ENCODE measurements at regions not wholly inside any gene's neighbourhood (a gene's known extent, or its start where the extent isn't known, plus 50 kb on each side); places are given as distances from the start of the nearest gene placed in this dataset.

- no peak for DNase-seq (ENCODE audit: low read depth)
- TF ChIP-seq, protein P1, sequence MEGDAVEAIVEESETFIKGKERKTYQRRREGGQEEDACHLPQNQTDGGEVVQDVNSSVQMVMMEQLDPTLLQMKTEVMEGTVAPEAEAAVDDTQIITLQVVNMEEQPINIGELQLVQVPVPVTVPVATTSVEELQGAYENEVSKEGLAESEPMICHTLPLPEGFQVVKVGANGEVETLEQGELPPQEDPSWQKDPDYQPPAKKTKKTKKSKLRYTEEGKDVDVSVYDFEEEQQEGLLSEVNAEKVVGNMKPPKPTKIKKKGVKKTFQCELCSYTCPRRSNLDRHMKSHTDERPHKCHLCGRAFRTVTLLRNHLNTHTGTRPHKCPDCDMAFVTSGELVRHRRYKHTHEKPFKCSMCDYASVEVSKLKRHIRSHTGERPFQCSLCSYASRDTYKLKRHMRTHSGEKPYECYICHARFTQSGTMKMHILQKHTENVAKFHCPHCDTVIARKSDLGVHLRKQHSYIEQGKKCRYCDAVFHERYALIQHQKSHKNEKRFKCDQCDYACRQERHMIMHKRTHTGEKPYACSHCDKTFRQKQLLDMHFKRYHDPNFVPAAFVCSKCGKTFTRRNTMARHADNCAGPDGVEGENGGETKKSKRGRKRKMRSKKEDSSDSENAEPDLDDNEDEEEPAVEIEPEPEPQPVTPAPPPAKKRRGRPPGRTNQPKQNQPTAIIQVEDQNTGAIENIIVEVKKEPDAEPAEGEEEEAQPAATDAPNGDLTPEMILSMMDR (IDR thresholded peaks at IDR 0.05; ENCODE audit: control insufficient read depth, insufficient read depth, low read depth, low read length, missing control alignments) = peak; percentile 29
Measured at GRCh38 chr15:96462768-96463750, 132.6 kb downstream of the NR2F2 start.

GRCh38 chr15:96466389-96466947, 136.0 kb downstream of the NR2F2 start:
- no peak overlapping the region for H3K4me3 ChIP-seq (ENCODE audit: control insufficient read depth, low read depth, low read length)
- DNase-seq (ENCODE audit: low read depth) = no peak
- TF ChIP-seq, protein P1 (IDR thresholded peaks at IDR 0.05; ENCODE audit: control insufficient read depth, insufficient read depth, low read depth, low read length, missing control alignments) = no peak

More at GRCh38 chr15:96462768-96463750, 132.6 kb downstream of the NR2F2 start:
- H3K4me3 ChIP-seq (ENCODE audit: control insufficient read depth, low read depth, low read length) = no peak overlapping the region

DNA sequence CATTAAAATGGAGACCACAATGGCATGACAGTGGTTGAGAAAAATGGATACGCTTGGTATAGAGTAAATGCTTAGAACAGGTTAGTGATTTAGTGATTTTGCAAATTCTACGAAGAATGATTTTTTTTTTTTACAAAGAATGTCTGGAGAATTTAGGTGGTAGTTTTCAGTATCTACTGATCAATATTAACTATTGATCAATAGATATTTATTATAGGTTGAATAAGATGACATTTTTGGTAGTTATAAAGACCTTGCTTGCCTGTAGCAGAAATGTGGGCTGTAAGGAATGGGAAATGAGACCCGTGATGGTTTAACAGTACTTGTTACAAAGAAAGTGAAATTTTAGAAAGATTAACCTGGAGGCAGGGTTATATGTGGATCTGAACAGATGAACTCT, 137.5 kb downstream of the NR2F2 start:
- no peak for DNase-seq (ENCODE audit: low read depth)
- TF ChIP-seq, protein P1 (IDR thresholded peaks at IDR 0.05; ENCODE audit: control insufficient read depth, insufficient read depth, low read depth, low read length, missing control alignments) = no peak
- H3K4me3 ChIP-seq (ENCODE audit: control insufficient read depth, low read depth, low read length) = no peak overlapping the region

DNA sequence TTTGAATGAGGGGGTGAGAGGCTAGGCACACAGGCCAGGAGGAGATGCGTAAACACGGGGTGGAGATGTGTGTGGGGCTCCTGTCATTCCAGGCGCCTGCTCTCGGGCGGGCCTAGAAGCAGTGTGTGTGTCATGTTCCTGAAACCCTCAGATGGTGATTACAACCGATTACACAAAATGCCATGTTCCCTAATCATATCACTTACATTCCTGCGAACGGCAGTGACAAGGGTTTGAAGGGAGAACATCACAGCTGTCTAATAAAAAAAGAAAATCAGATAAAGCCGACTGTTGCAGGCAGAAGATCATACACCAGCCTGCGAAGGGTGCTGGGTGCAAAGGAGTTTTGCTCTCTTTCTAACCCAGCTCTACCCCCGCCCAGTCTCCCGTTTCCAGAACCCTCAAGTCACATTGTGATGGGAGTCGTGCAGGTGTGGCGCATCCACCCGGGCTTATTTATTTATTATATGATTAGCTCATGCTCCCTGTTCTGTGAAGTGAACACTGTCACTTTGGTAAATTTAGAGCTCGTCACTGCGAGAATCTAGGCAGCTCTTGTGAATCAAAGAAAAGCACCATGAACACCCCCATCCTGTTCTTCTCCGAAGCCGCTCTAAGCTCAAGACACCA, 140.3 kb downstream of the NR2F2 start:
- no peak overlapping the region for H3K4me3 ChIP-seq (ENCODE audit: control insufficient read depth, low read depth, low read length)
- no peak for DNase-seq (ENCODE audit: low read depth)
- TF ChIP-seq, protein P1 (IDR thresholded peaks at IDR 0.05; ENCODE audit: control insufficient read depth, insufficient read depth, low read depth, low read length, missing control alignments) = no peak

DNA sequence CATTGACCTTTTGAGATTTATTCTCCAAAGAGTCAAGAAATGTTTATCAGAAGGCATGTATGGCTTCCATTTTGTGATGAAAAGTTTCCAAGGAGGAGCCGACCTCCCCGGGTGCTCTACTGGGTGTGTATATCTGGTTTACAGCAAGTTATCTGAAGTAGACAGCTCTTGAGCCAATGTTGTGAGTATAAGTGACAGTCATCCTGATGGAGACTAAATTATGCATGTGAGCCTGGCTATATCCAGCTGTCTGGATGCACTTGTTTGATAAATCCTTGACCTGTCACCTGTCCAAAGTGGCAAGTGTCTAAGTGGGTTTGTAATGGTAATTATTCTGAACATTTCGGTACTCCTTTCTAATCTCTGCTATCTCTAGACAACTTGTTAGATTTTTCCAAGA, 142.2 kb downstream of the NR2F2 start:
- H3K4me3 ChIP-seq (ENCODE audit: control insufficient read depth, low read depth, low read length) = no peak overlapping the region
- TF ChIP-seq, protein P1 (IDR thresholded peaks at IDR 0.05; ENCODE audit: control insufficient read depth, insufficient read depth, low read depth, low read length, missing control alignments) = no peak
- no peak for DNase-seq (ENCODE audit: low read depth)

GRCh38 chr15:96473556-96473955, 143.1 kb downstream of the NR2F2 start:
- TF ChIP-seq, protein P1 (IDR thresholded peaks at IDR 0.05; ENCODE audit: control insufficient read depth, insufficient read depth, low read depth, low read length, missing control alignments) = no peak
- H3K4me3 ChIP-seq (ENCODE audit: control insufficient read depth, low read depth, low read length) = no peak overlapping the region
- DNase-seq (ENCODE audit: low read depth) = no peak

Measured in AG09309 (cell line).